ENCODE measurements at regions not wholly inside any gene's neighbourhood (a gene's known extent, or its start where the extent isn't known, plus 50 kb on each side); places are given as distances from the start of the nearest gene placed in this dataset.

GRCh38 chr5:116788851-116789403, 214.3 kb upstream of the SEMA6A start:
- Mint-ChIP-seq H3K27ac (no peak overlapping the region), H3K36me3 (no peaks in the 10 kb centered on the region), H3K4me1 (peaks cover 3% of the 10 kb centered on the region), H3K9me3 (peaks cover 11% of the 10 kb centered on the region), H3K27me3 (ENCODE audit: insufficient read depth, low read depth) (peaks cover 2% of the 10 kb centered on the region), H3K4me3 (no peak overlapping the region)
- no peak for DNase-seq (ENCODE audit: low spot score)
- Histone ChIP-seq H3K27me3 (no peaks in the 10 kb centered on the region), H3K9ac (no peak overlapping the region), H3F3A (ENCODE audit: low read depth) (no peaks in the 10 kb centered on the region), H3K4me3 (no peak overlapping the region), H3K27ac (no peak overlapping the region), H4K20me1 (ENCODE audit: low read depth) (no peaks in the 10 kb centered on the region), H3K79me2 (ENCODE audit: low read depth) (no peaks in the 10 kb centered on the region), H3K4me1 (no peaks in the 10 kb centered on the region), H3K4me2 (no peak overlapping the region), H3K9me3 (ENCODE audit: low read depth) (peaks cover 5% of the 10 kb centered on the region), H3K36me3 (no peaks in the 10 kb centered on the region), H2AFZ (replicated peaks) (no peak overlapping the region)
- TF ChIP-seq, protein P1, sequence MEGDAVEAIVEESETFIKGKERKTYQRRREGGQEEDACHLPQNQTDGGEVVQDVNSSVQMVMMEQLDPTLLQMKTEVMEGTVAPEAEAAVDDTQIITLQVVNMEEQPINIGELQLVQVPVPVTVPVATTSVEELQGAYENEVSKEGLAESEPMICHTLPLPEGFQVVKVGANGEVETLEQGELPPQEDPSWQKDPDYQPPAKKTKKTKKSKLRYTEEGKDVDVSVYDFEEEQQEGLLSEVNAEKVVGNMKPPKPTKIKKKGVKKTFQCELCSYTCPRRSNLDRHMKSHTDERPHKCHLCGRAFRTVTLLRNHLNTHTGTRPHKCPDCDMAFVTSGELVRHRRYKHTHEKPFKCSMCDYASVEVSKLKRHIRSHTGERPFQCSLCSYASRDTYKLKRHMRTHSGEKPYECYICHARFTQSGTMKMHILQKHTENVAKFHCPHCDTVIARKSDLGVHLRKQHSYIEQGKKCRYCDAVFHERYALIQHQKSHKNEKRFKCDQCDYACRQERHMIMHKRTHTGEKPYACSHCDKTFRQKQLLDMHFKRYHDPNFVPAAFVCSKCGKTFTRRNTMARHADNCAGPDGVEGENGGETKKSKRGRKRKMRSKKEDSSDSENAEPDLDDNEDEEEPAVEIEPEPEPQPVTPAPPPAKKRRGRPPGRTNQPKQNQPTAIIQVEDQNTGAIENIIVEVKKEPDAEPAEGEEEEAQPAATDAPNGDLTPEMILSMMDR (IDR thresholded peaks at IDR 0.05): no peak
- TF ChIP-seq EZH2phosphoT487 (IDR thresholded peaks at IDR 0.05): no peak
- no peak for TF ChIP-seq EZH2 (IDR thresholded peaks at IDR 0.05)

- Histone ChIP-seq H3F3A (ENCODE audit: low read depth) (no peaks in the 10 kb centered on the region), H3K9me3 (ENCODE audit: low read depth) (peaks cover 5% of the 10 kb centered on the region), H4K20me1 (ENCODE audit: low read depth) (no peaks in the 10 kb centered on the region), H2AFZ (replicated peaks) (no peak overlapping the region), H3K79me2 (ENCODE audit: low read depth) (no peaks in the 10 kb centered on the region), H3K9ac (no peak overlapping the region), H3K4me2 (no peak overlapping the region), H3K36me3 (no peaks in the 10 kb centered on the region), H3K27ac (no peak overlapping the region), H3K27me3 (no peaks in the 10 kb centered on the region), H3K4me3 (no peak overlapping the region), H3K4me1 (no peaks in the 10 kb centered on the region)
- Mint-ChIP-seq H3K9me3 (peaks cover 11% of the 10 kb centered on the region), H3K27ac (no peak overlapping the region), H3K36me3 (no peaks in the 10 kb centered on the region), H3K4me3 (no peak overlapping the region), H3K27me3 (ENCODE audit: insufficient read depth, low read depth) (peaks cover 10% of the 10 kb centered on the region), H3K4me1 (peaks cover 3% of the 10 kb centered on the region)
- DNase-seq (ENCODE audit: low spot score): no peak
- TF ChIP-seq, protein P1 (IDR thresholded peaks at IDR 0.05): no peak
- no peak for TF ChIP-seq EZH2phosphoT487 (IDR thresholded peaks at IDR 0.05)
- TF ChIP-seq EZH2 (IDR thresholded peaks at IDR 0.05): no peak
These were observed 212.9 kb upstream of the SEMA6A start for GRCh38 chr5:116787570-116787969.

GRCh38 chr5:116785106-116785505, 210.5 kb upstream of the SEMA6A start:
- Mint-ChIP-seq H3K27me3 (ENCODE audit: insufficient read depth, low read depth) (peaks cover 10% of the 10 kb centered on the region), H3K4me3 (no peak overlapping the region), H3K9me3 (peaks cover 3% of the 10 kb centered on the region), H3K4me1 (peaks cover 3% of the 10 kb centered on the region), H3K36me3 (no peaks in the 10 kb centered on the region), H3K27ac (no peak overlapping the region)
- H3K79me2 ChIP-seq (ENCODE audit: low read depth): no peaks in the 10 kb centered on the region
- no peaks in the 10 kb centered on the region for H4K20me1 ChIP-seq (ENCODE audit: low read depth)
- no peak overlapping the region for H3K9ac ChIP-seq
- no peaks in the 10 kb centered on the region for H3F3A ChIP-seq (ENCODE audit: low read depth)
- H3K4me3 ChIP-seq: no peak overlapping the region
- H3K36me3 ChIP-seq: no peaks in the 10 kb centered on the region
- H3K4me1 ChIP-seq: no peaks in the 10 kb centered on the region
- H3K27me3 ChIP-seq: no peaks in the 10 kb centered on the region
- no peak for TF ChIP-seq EZH2phosphoT487 (IDR thresholded peaks at IDR 0.05)
- TF ChIP-seq EZH2 (IDR thresholded peaks at IDR 0.05): no peak
- TF ChIP-seq, protein P1 (IDR thresholded peaks at IDR 0.05): no peak
- H3K9me3 ChIP-seq (ENCODE audit: low read depth): peaks cover 5% of the 10 kb centered on the region
- DNase-seq (ENCODE audit: low spot score): no peak
- H3K27ac ChIP-seq: no peak overlapping the region
- H2AFZ ChIP-seq (replicated peaks): peak overlapping the region; percentile 13
- H3K4me2 ChIP-seq: no peak overlapping the region

All from neural progenitor cell (in vitro differentiated cells).